Prostate gland (tissue), 2 donors: ENCODE measurements at regions not wholly inside any gene's neighbourhood (a gene's known extent, or its start where the extent isn't known, plus 50 kb on each side); places are given as distances from the start of the nearest gene placed in this dataset.

ENCODE experiments used
- DNase-seq: peaks from one replicate; pipeline ENCODE4 v3.0.0-alpha.2; 2019; ENCODE audit warnings: low spot score
- H3K27ac ChIP-seq, 2 donors: fragments of 200-600 bp; sonication (generic); 2 replicates each; pipeline ENCODE4 v1.5.1; 2017 to 2019
- H3K27me3 ChIP-seq: fragments of 200-600 bp; sonication (generic); replicated peaks from 2 replicates; pipeline ENCODE4 v1.5.1; 2019; ENCODE audit not compliant: insufficient read depth
- H3K36me3 ChIP-seq, 2 donors: fragments of 200-600 bp; sonication (generic); 1 replicate in 1 of 2; 2 replicates in 1 of 2; pipeline versions ENCODE4 v1.5.1 to v1.8.1; 2017 to 2019
- H3K4me1 ChIP-seq: fragments of 200-600 bp; sonication (generic); replicated peaks from 2 replicates; pipeline ENCODE4 v1.5.1; 2019
- H3K4me3 ChIP-seq, 2 donors: fragments of 200-600 bp; sonication (generic); 2 replicates each; pipeline ENCODE4 v1.5.1; 2017 to 2019
- H3K9me3 ChIP-seq: fragments of 200-600 bp; sonication (generic); 2 replicates; pipeline ENCODE4 v1.5.1; 2017
- CTCF ChIP-seq, 4 experiments: fragments of 200-600 bp in 2 of 4; fragments of 450-650 bp in 2 of 4; sonication (generic) in 2 of 4; IDR thresholded peaks; 1 replicate in 3 of 4; 2 replicates in 1 of 4; pipeline ENCODE4 v1.5.1; 2016 to 2019; ENCODE audit warnings: antibody characterized with exemption in 4 of 4, mild to moderate bottlenecking in 2 of 4, moderate library complexity in 2 of 4
- POLR2A ChIP-seq: fragments of 450-650 bp; IDR thresholded peaks from one replicate; pipeline ENCODE4 v1.6.1; 2016; ENCODE audit warnings: antibody characterized with exemption, mild to moderate bottlenecking
- POLR2AphosphoS5 ChIP-seq: sonication (generic); formaldehyde crosslinking; IDR thresholded peaks from one replicate; pipeline ENCODE4 v1.6.1; 2017; ENCODE audit warnings: antibody characterized with exemption
- WGBS: methylation state at CpG from one replicate; pipeline ENCODE4 v1.1.5; 2018; 5-methylcytosine and 5-hydroxymethylcytosine counted together
- intact Hi-C: fragments of 100-400 bp; cut with DNase I; formaldehyde crosslinking; loops from one replicate; pipeline ENCODE4 v1.14.2; 2022

- intact Hi-C loops = no loop called here
- TF ChIP-seq POLR2AphosphoS5 (no peak), POLR2A (no peak), CTCF (IDR thresholded peaks at IDR 0.05) (no peak)
Observed at GRCh38 chr7:28231176-28231575, 50.6 kb upstream of the JAZF1 start.

GRCh38 chr7:28236560-28236959, 56.0 kb upstream of the JAZF1 start:
- Histone ChIP-seq H3K4me1 (no peaks in the 10 kb centered on the region), H3K27me3 (no peaks in the 10 kb centered on the region), H3K36me3 (no peaks in the 10 kb centered on the region), H3K4me3 (no peak overlapping the region), H3K9me3 (no peaks in the 10 kb centered on the region), H3K27ac (no peak overlapping the region)
- TF ChIP-seq POLR2AphosphoS5 (no peak), POLR2A (no peak), CTCF (IDR thresholded peaks at IDR 0.05) (no peak)
- intact Hi-C loops = no loop called here
- WGBS = 94% methylated on average over 4 of the region's 4 CpGs
- no peak for DNase-seq

More at GRCh38 chr7:28231176-28231575, 50.6 kb upstream of the JAZF1 start:
- no peaks in the 10 kb centered on the region for H3K9me3 ChIP-seq
- no peak for DNase-seq
- H3K36me3 ChIP-seq = no peaks in the 10 kb centered on the region
- no peak overlapping the region for H3K27ac ChIP-seq
- H3K27me3 ChIP-seq = no peaks in the 10 kb centered on the region
- H3K4me1 ChIP-seq = no peaks in the 10 kb centered on the region
- H3K4me3 ChIP-seq = no peak overlapping the region
- 90% methylated on average over 4 of the region's 4 CpGs for WGBS

- Histone ChIP-seq H3K27ac (no peak overlapping the region), H3K27me3 (no peaks in the 10 kb centered on the region), H3K4me3 (no peak overlapping the region), H3K9me3 (no peaks in the 10 kb centered on the region), H3K4me1 (no peaks in the 10 kb centered on the region), H3K36me3 (no peaks in the 10 kb centered on the region)
- TF ChIP-seq CTCF (IDR thresholded peaks at IDR 0.05) (no peak), POLR2A (no peak), POLR2AphosphoS5 (no peak)
- 90% methylated on average over 5 of the region's 5 CpGs for WGBS
- no peak for DNase-seq
- intact Hi-C loops = no loop called here
Observed at GRCh38 chr7:28237363-28237762, 56.8 kb upstream of the JAZF1 start.

- H3K4me1 ChIP-seq = no peaks in the 10 kb centered on the region
- H3K4me3 ChIP-seq = no peak overlapping the region
- no peak for TF ChIP-seq POLR2AphosphoS5
- TF ChIP-seq CTCF (IDR thresholded peaks at IDR 0.05) = no peak
- no peak for TF ChIP-seq POLR2A
- 91% methylated on average over 9 of the region's 9 CpGs for WGBS
- H3K9me3 ChIP-seq = no peaks in the 10 kb centered on the region
- DNase-seq = no peak
- H3K36me3 ChIP-seq = no peaks in the 10 kb centered on the region
- H3K27me3 ChIP-seq = no peaks in the 10 kb centered on the region
- no peak overlapping the region for H3K27ac ChIP-seq
- intact Hi-C loops = no loop called here
Observed at GRCh38 chr7:28239823-28240204, 59.2 kb upstream of the JAZF1 start.

GRCh38 chr7:28240481-28240880, 59.9 kb upstream of the JAZF1 start:
- intact Hi-C loops = no loop called here
- DNase-seq = no peak
- Histone ChIP-seq H3K27me3 (no peaks in the 10 kb centered on the region), H3K4me3 (no peak overlapping the region), H3K9me3 (no peaks in the 10 kb centered on the region), H3K4me1 (no peaks in the 10 kb centered on the region), H3K36me3 (no peaks in the 10 kb centered on the region), H3K27ac (no peak overlapping the region)
- TF ChIP-seq CTCF (IDR thresholded peaks at IDR 0.05) (no peak), POLR2A (no peak), POLR2AphosphoS5 (no peak)
- WGBS = 88% methylated on average over 5 of the region's 5 CpGs
